ENCODE measurements at regions not wholly inside any gene's neighbourhood (a gene's known extent, or its start where the extent isn't known, plus 50 kb on each side); places are given as distances from the start of the nearest gene placed in this dataset.
A peak's percentile ranks its signal among the peaks of the same experiment; 100 is the strongest.

- Histone ChIP-seq H3K4me1 (ENCODE audit: insufficient read depth, low read length) (no peaks in the 10 kb centered on the region), H3K9ac (ENCODE audit: low read depth, low read length) (no peak overlapping the region), H4K20me1 (ENCODE audit: insufficient read depth, low read length) (no peaks in the 10 kb centered on the region), H3K27ac (ENCODE audit: low read length) (no peak overlapping the region), H2AFZ (ENCODE audit: low read depth, low read length) (no peak overlapping the region), H3K79me2 (ENCODE audit: insufficient read depth, low read length) (no peaks in the 10 kb centered on the region), H3K27me3 (ENCODE audit: insufficient read depth, low read length, poor library complexity) (peaks cover 12% of the 10 kb centered on the region), H3K4me2 (ENCODE audit: insufficient read depth, low read length) (no peak overlapping the region), H3K36me3 (ENCODE audit: insufficient read depth, low read length) (no peaks in the 10 kb centered on the region), H3K4me3 (ENCODE audit: low read depth in 1 of 2, low read length in 2 of 2) (no peak overlapping the region), H3K9me3 (ENCODE audit: insufficient read depth, low read length, severe bottlenecking) (no peaks in the 10 kb centered on the region)
- TF ChIP-seq, protein P1, sequence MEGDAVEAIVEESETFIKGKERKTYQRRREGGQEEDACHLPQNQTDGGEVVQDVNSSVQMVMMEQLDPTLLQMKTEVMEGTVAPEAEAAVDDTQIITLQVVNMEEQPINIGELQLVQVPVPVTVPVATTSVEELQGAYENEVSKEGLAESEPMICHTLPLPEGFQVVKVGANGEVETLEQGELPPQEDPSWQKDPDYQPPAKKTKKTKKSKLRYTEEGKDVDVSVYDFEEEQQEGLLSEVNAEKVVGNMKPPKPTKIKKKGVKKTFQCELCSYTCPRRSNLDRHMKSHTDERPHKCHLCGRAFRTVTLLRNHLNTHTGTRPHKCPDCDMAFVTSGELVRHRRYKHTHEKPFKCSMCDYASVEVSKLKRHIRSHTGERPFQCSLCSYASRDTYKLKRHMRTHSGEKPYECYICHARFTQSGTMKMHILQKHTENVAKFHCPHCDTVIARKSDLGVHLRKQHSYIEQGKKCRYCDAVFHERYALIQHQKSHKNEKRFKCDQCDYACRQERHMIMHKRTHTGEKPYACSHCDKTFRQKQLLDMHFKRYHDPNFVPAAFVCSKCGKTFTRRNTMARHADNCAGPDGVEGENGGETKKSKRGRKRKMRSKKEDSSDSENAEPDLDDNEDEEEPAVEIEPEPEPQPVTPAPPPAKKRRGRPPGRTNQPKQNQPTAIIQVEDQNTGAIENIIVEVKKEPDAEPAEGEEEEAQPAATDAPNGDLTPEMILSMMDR (IDR thresholded peaks at IDR 0.05; ENCODE audit: borderline replicate concordance, extremely low read depth, low read length, poor library complexity, severe bottlenecking) = no peak
- TF ChIP-seq EZH2 (IDR thresholded peaks at IDR 0.05; ENCODE audit: borderline replicate concordance, low read depth, low read length, severe bottlenecking) = no peak
- no peak for ATAC-seq (ENCODE audit: insufficient read depth, low read depth)
- no peak for DNase-seq
Observed at GRCh38 chr11:131246156-131246555, 124.3 kb upstream of the NTM start.

- Histone ChIP-seq H3K36me3 (ENCODE audit: insufficient read depth, low read length) (no peaks in the 10 kb centered on the region), H3K9ac (ENCODE audit: low read depth, low read length) (no peak overlapping the region), H3K4me2 (ENCODE audit: insufficient read depth, low read length) (no peak overlapping the region), H3K9me3 (ENCODE audit: insufficient read depth, low read length, severe bottlenecking) (no peaks in the 10 kb centered on the region), H2AFZ (ENCODE audit: low read depth, low read length) (no peak overlapping the region), H3K4me3 (ENCODE audit: low read depth in 1 of 2, low read length in 2 of 2) (no peak overlapping the region), H4K20me1 (ENCODE audit: insufficient read depth, low read length) (no peaks in the 10 kb centered on the region), H3K79me2 (ENCODE audit: insufficient read depth, low read length) (no peaks in the 10 kb centered on the region), H3K27me3 (ENCODE audit: insufficient read depth, low read length, poor library complexity) (peaks cover 17% of the 10 kb centered on the region), H3K27ac (ENCODE audit: low read length) (no peak overlapping the region), H3K4me1 (ENCODE audit: insufficient read depth, low read length) (no peaks in the 10 kb centered on the region)
- no peak for TF ChIP-seq EZH2 (IDR thresholded peaks at IDR 0.05; ENCODE audit: borderline replicate concordance, low read depth, low read length, severe bottlenecking)
- TF ChIP-seq, protein P1 (IDR thresholded peaks at IDR 0.05; ENCODE audit: borderline replicate concordance, extremely low read depth, low read length, poor library complexity, severe bottlenecking) = peak; percentile 65
- ATAC-seq (ENCODE audit: insufficient read depth, low read depth) (peak; percentile 48; the same call in 1 of the 3 replicates), DNase-seq (peak; percentile 10)
Observed at GRCh38 chr11:131246663-131247062, 123.8 kb upstream of the NTM start.

GRCh38 chr11:131248588-131248987, 121.8 kb upstream of the NTM start:
- H3K27me3 ChIP-seq (ENCODE audit: insufficient read depth, low read length, poor library complexity) = peaks cover 21% of the 10 kb centered on the region
- no peak for TF ChIP-seq EZH2 (IDR thresholded peaks at IDR 0.05; ENCODE audit: borderline replicate concordance, low read depth, low read length, severe bottlenecking)
- TF ChIP-seq, protein P1 (IDR thresholded peaks at IDR 0.05; ENCODE audit: borderline replicate concordance, extremely low read depth, low read length, poor library complexity, severe bottlenecking) = no peak
- no peaks in the 10 kb centered on the region for H3K4me1 ChIP-seq (ENCODE audit: insufficient read depth, low read length)
- no peak overlapping the region for H3K4me2 ChIP-seq (ENCODE audit: insufficient read depth, low read length)
- no peaks in the 10 kb centered on the region for H3K79me2 ChIP-seq (ENCODE audit: insufficient read depth, low read length)
- H2AFZ ChIP-seq (ENCODE audit: low read depth, low read length) = no peak overlapping the region
- no peaks in the 10 kb centered on the region for H3K9me3 ChIP-seq (ENCODE audit: insufficient read depth, low read length, severe bottlenecking)
- no peaks in the 10 kb centered on the region for H3K36me3 ChIP-seq (ENCODE audit: insufficient read depth, low read length)
- H3K9ac ChIP-seq (ENCODE audit: low read depth, low read length) = no peak overlapping the region
- H4K20me1 ChIP-seq (ENCODE audit: insufficient read depth, low read length) = no peaks in the 10 kb centered on the region
- H3K27ac ChIP-seq (ENCODE audit: low read length) = no peak overlapping the region
- no peak overlapping the region for H3K4me3 ChIP-seq (ENCODE audit: low read depth in 1 of 2, low read length in 2 of 2)
- DNase-seq (no peak), ATAC-seq (ENCODE audit: insufficient read depth, low read depth) (no peak)
